GM19025 (cell line): ENCODE measurements at regions not wholly inside any gene's neighbourhood (a gene's known extent, or its start where the extent isn't known, plus 50 kb on each side); places are given as distances from the start of the nearest gene placed in this dataset.

ENCODE experiments used
- ATAC-seq: cut with Tn5 transposase; IDR thresholded peaks from one replicate; pipeline ENCODE4 v1.9.1; 2021; ENCODE audit warnings: mild to moderate bottlenecking, low read depth, moderate library complexity; ENCODE audit not compliant: unreplicated experiment

GRCh38 chr3:104977719-104978118 lies 389.0 kb upstream of the ALCAM start:
- no peak for ATAC-seq

GRCh38 chr3:104982130-104982529 lies 384.6 kb upstream of the ALCAM start:
- ATAC-seq, result no peak

- ATAC-seq, result no peak
Observed at GRCh38 chr3:104987859-104988258, 378.9 kb upstream of the ALCAM start.

GRCh38 chr3:104988496-104988895 lies 378.2 kb upstream of the ALCAM start:
- no peak for ATAC-seq

- no peak for ATAC-seq
Observed at GRCh38 chr3:104989878-104990277, 376.8 kb upstream of the ALCAM start.

- no peak for ATAC-seq
Observed at GRCh38 chr3:104990758-104991157, 376.0 kb upstream of the ALCAM start.

- ATAC-seq, result no peak
Observed at GRCh38 chr3:104992676-104993075, 374.0 kb upstream of the ALCAM start.

- ATAC-seq, result no peak
Observed at GRCh38 chr3:105006164-105006563, 360.5 kb upstream of the ALCAM start.

GRCh38 chr3:105013657-105014056 lies 353.1 kb upstream of the ALCAM start:
- no peak for ATAC-seq

GRCh38 chr3:105014631-105015030 lies 352.1 kb upstream of the ALCAM start:
- no peak for ATAC-seq

- ATAC-seq, result no peak
Observed at GRCh38 chr3:105022813-105023212, 343.9 kb upstream of the ALCAM start.

- no peak for ATAC-seq
Observed at GRCh38 chr3:105030211-105030610, 336.5 kb upstream of the ALCAM start.

GRCh38 chr3:105032541-105032940 lies 334.2 kb upstream of the ALCAM start:
- no peak for ATAC-seq

GRCh38 chr3:105033081-105033480 lies 333.6 kb upstream of the ALCAM start:
- no peak for ATAC-seq

- no peak for ATAC-seq
Observed at GRCh38 chr3:105039004-105039403, 327.7 kb upstream of the ALCAM start.

- ATAC-seq, result no peak
Observed at GRCh38 chr3:105040026-105040622, 326.6 kb upstream of the ALCAM start.

- no peak for ATAC-seq
Observed at GRCh38 chr3:105042586-105042985, 324.1 kb upstream of the ALCAM start.

GRCh38 chr3:105051111-105051510 lies 315.6 kb upstream of the ALCAM start:
- no peak for ATAC-seq

- ATAC-seq, result no peak
Observed at GRCh38 chr3:105051972-105052371, 314.7 kb upstream of the ALCAM start.

GRCh38 chr3:105062853-105063252 lies 303.9 kb upstream of the ALCAM start:
- ATAC-seq, result no peak

- no peak for ATAC-seq
Observed at GRCh38 chr3:105065895-105066839, 300.5 kb upstream of the ALCAM start.

GRCh38 chr3:105067361-105067760 lies 299.3 kb upstream of the ALCAM start:
- ATAC-seq, result no peak
